Upper lobe of left lung (tissue), 6 donors: ENCODE measurements at regions not wholly inside any gene's neighbourhood (a gene's known extent, or its start where the extent isn't known, plus 50 kb on each side); places are given as distances from the start of the nearest gene placed in this dataset.

Source experiments
- ATAC-seq, 2 donors: fragments of 200-7000 bp; cut with Tn5 transposase; one replicate each; pipeline ENCODE4 v1.9.1; 2022; ENCODE audit warnings: mild to moderate bottlenecking in 2 of 2, moderate library complexity in 2 of 2; ENCODE audit not compliant: low FRiP score in 2 of 2
- DNase-seq, 2 donors: peaks; one replicate each; pipeline ENCODE4 v3.0.0-alpha.2; 2019 to 2020
- H3K27ac ChIP-seq, 4 donors: fragments of 200-600 bp; sonication (generic); one replicate each; pipeline ENCODE4 v1.5.1; 2016 to 2019
- H3K27me3 ChIP-seq, 4 donors: fragments of 200-600 bp; sonication (generic); one replicate each; pipeline ENCODE4 v1.5.1; 2017 to 2019
- H3K36me3 ChIP-seq, 4 donors: fragments of 200-600 bp; sonication (generic); one replicate each; pipeline ENCODE4 v1.5.1; 2016 to 2019
- H3K4me1 ChIP-seq, 4 donors: fragments of 200-600 bp; sonication (generic); one replicate each; pipeline ENCODE4 v1.5.1; 2018 to 2019
- H3K4me3 ChIP-seq, 4 donors: fragments of 200-600 bp; sonication (generic); one replicate each; pipeline ENCODE4 v1.5.1; 2017 to 2019; ENCODE audit warnings: mild to moderate bottlenecking in 2 of 4, moderate library complexity in 1 of 4
- H3K9me3 ChIP-seq, 4 donors: fragments of 200-600 bp; sonication (generic); one replicate each; pipeline ENCODE4 v1.5.1; 2018 to 2019
- CTCF ChIP-seq, 6 experiments: fragments of 450-650 bp in 4 of 6; fragments of 200-600 bp in 2 of 6; sonication (generic) in 2 of 6; IDR thresholded peaks; one replicate each; pipeline ENCODE4 v1.5.1; 2016 to 2019; ENCODE audit warnings: antibody characterized with exemption in 6 of 6
- EP300 ChIP-seq, 4 donors: sonication (generic); formaldehyde crosslinking; IDR thresholded peaks; one replicate each; pipeline ENCODE4 v1.5.1; 2017; ENCODE audit warnings: antibody characterized with exemption in 4 of 4, control low read depth in 2 of 4
- POLR2A ChIP-seq, 4 donors: fragments of 450-650 bp; IDR thresholded peaks; one replicate each; pipeline ENCODE4 v1.5.1; 2016 to 2017; ENCODE audit warnings: antibody characterized with exemption in 4 of 4, mild to moderate bottlenecking in 2 of 4
- POLR2AphosphoS5 ChIP-seq, 2 donors: sonication (generic); formaldehyde crosslinking; IDR thresholded peaks; one replicate each; pipeline ENCODE4 v1.5.1; 2017; ENCODE audit warnings: antibody characterized with exemption in 2 of 2
- WGBS, 2 donors: methylation state at CpG; one replicate each; pipeline ENCODE4 v1.1.5; 2017 to 2018; 5-methylcytosine and 5-hydroxymethylcytosine counted together
- donor health status: DM: no; HTN: no; CAD: no; lungs with moderate emphysema.
- donor health status: DM: no; HTN: yes; CAD: no; lungs with severe emphysema.

DNA sequence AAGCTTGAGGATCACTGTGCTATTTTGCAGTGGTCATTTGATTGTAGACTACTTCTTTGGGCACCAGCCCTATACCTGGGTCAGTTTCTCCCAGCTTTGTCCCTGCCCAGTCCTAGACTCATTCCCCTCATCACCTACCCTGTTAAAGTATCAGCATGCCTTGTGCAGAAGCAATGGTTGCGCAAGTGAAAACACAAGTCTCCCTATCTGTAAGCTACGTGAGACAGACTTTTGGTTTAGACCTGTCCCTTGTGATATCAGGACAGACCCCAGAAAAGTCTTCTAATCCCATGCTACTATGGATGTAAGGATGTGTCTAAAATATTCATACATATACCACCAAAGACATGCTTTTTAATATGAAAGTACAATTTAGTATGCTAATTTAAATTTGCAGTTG lies 88.8 kb upstream of the ATP2B1 start:
- no peaks in the 10 kb centered on the region for H3K27me3 ChIP-seq
- no peak for TF ChIP-seq POLR2AphosphoS5 (IDR thresholded peaks at IDR 0.05)
- no peak for TF ChIP-seq CTCF (IDR thresholded peaks at IDR 0.05)
- TF ChIP-seq EP300 (IDR thresholded peaks at IDR 0.05) = no peak
- TF ChIP-seq POLR2A (IDR thresholded peaks at IDR 0.05) = no peak
- no peaks in the 10 kb centered on the region for H3K4me1 ChIP-seq
- no peak overlapping the region for H3K4me3 ChIP-seq
- H3K27ac ChIP-seq = no peak overlapping the region
- no peaks in the 10 kb centered on the region for H3K36me3 ChIP-seq
- no peaks in the 10 kb centered on the region for H3K9me3 ChIP-seq
- 89 to 93% methylated on average over 2 of the region's 2 CpGs for WGBS, 2 donors
- ATAC-seq (no peak), DNase-seq (no peak)

GRCh38 chr12:89796798-89797382 lies 88.3 kb upstream of the ATP2B1 start:
- no peak for ATAC-seq

DNA sequence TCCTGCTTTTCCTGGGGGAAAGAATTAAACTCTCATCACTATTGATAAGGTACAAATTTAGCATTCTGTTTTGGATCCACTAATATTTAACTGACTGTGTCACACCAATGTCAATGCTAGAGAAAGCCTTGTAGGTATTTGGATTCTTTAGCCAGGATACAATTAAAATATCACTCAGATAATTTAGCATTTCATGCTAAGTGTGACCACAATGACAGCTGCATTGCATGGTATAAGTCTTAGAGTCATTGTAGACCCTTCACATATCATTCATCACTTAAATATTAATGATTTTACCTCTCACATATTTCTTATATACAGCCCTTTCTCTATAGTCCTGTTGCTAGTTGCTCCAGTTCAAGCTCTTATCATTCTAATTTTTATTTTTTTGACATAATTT lies 85.3 kb upstream of the ATP2B1 start:
- Histone ChIP-seq H3K36me3 (no peaks in the 10 kb centered on the region), H3K27ac (no peak overlapping the region), H3K4me3 (no peak overlapping the region), H3K9me3 (no peaks in the 10 kb centered on the region), H3K4me1 (no peaks in the 10 kb centered on the region), H3K27me3 (no peaks in the 10 kb centered on the region)
- ATAC-seq (no peak), DNase-seq (no peak)
- TF ChIP-seq CTCF (IDR thresholded peaks at IDR 0.05) (no peak), POLR2A (IDR thresholded peaks at IDR 0.05) (no peak), EP300 (IDR thresholded peaks at IDR 0.05) (no peak), POLR2AphosphoS5 (IDR thresholded peaks at IDR 0.05) (no peak)

More at GRCh38 chr12:89796798-89797382, 88.3 kb upstream of the ATP2B1 start:
- Histone ChIP-seq H3K4me3 (no peak overlapping the region), H3K4me1 (no peaks in the 10 kb centered on the region), H3K27ac (no peak overlapping the region), H3K27me3 (no peaks in the 10 kb centered on the region), H3K9me3 (no peaks in the 10 kb centered on the region), H3K36me3 (no peaks in the 10 kb centered on the region)
- DNase-seq = no peak
- 100% methylated on average over 1 of the region's 1 CpG for WGBS, 2 donors
- TF ChIP-seq POLR2AphosphoS5 (IDR thresholded peaks at IDR 0.05) (no peak), CTCF (IDR thresholded peaks at IDR 0.05) (no peak), POLR2A (IDR thresholded peaks at IDR 0.05) (no peak), EP300 (IDR thresholded peaks at IDR 0.05) (no peak)

GRCh38 chr12:89791286-89791685 lies 82.6 kb upstream of the ATP2B1 start:
- Histone ChIP-seq H3K27ac (no peak overlapping the region), H3K4me3 (no peak overlapping the region), H3K36me3 (no peaks in the 10 kb centered on the region), H3K4me1 (no peaks in the 10 kb centered on the region), H3K27me3 (no peaks in the 10 kb centered on the region), H3K9me3 (peaks cover 0 to 3% (median 0%) of the 10 kb centered on the region in 4 donors)
- no peak for DNase-seq
- WGBS, 2 donors = 78 to 83% methylated on average over 2 of the region's 2 CpGs
- ATAC-seq = no peak
- TF ChIP-seq POLR2AphosphoS5 (IDR thresholded peaks at IDR 0.05) (no peak), POLR2A (IDR thresholded peaks at IDR 0.05) (no peak), CTCF (IDR thresholded peaks at IDR 0.05) (no peak), EP300 (IDR thresholded peaks at IDR 0.05) (no peak)

- no peaks in the 10 kb centered on the region for H3K36me3 ChIP-seq
- H3K27ac ChIP-seq = no peak overlapping the region
- ATAC-seq = peak; percentile 51 to 82
- no peak overlapping the region for H3K4me3 ChIP-seq
- DNase-seq = peak in 1 of 2 donors; percentile 30
- no peaks in the 10 kb centered on the region for H3K4me1 ChIP-seq
- TF ChIP-seq POLR2A (IDR thresholded peaks at IDR 0.05) (no peak), CTCF (IDR thresholded peaks at IDR 0.05) (no peak), POLR2AphosphoS5 (IDR thresholded peaks at IDR 0.05) (no peak), EP300 (IDR thresholded peaks at IDR 0.05) (no peak)
- H3K27me3 ChIP-seq = no peaks in the 10 kb centered on the region
- H3K9me3 ChIP-seq = peaks cover 0 to 7% (median 0%) of the 10 kb centered on the region in 4 donors
- WGBS, 2 donors = 15 to 23% methylated on average over 1 of the region's 1 CpG
These were observed 81.2 kb upstream of the ATP2B1 start for GRCh38 chr12:89789862-89790261.
